ENCODE measurements at regions not wholly inside any gene's neighbourhood (a gene's known extent, or its start where the extent isn't known, plus 50 kb on each side); places are given as distances from the start of the nearest gene placed in this dataset.
"Not testable (repeated sequence)": the region's sequence is repeated elsewhere in the genome, so short reads cannot be mapped to it uniquely, and the experiment has no call there.

- Histone ChIP-seq H3K27ac (no peak overlapping the region), H3K27me3 (no peaks in the 10 kb centered on the region), H3K4me1 (ENCODE audit: low read depth) (no peaks in the 10 kb centered on the region), H3K4me3 (no peak overlapping the region), H3K36me3 (no peaks in the 10 kb centered on the region), H3K9me3 (ENCODE audit: low read depth) (no peaks in the 10 kb centered on the region)
- no peak for DNase-seq (ENCODE audit: low read depth in 1 of 2, low spot score in 1 of 2)
- no peak for TF ChIP-seq CTCF (IDR thresholded peaks at IDR 0.05; ENCODE audit: low read depth, low read length)
Observed at GRCh38 chr10:78465431-78465830, 431.8 kb downstream of the RPS24 start.

GRCh38 chr10:78467496-78468106 lies 433.9 kb downstream of the RPS24 start:
- no peak overlapping the region for H3K27ac ChIP-seq
- H3K36me3 ChIP-seq, result no peaks in the 10 kb centered on the region
- H3K27me3 ChIP-seq, result no peaks in the 10 kb centered on the region
- no peak overlapping the region for H3K4me3 ChIP-seq
- no peak for TF ChIP-seq CTCF (IDR thresholded peaks at IDR 0.05; ENCODE audit: low read depth, low read length)
- DNase-seq (ENCODE audit: low read depth in 1 of 2, low spot score in 1 of 2), result no peak
- no peaks in the 10 kb centered on the region for H3K9me3 ChIP-seq (ENCODE audit: low read depth)
- H3K4me1 ChIP-seq (ENCODE audit: low read depth), result peaks cover 11% of the 10 kb centered on the region

- DNase-seq (ENCODE audit: low read depth in 1 of 2, low spot score in 1 of 2); H3K4me3 ChIP-seq; H3K9me3 ChIP-seq (ENCODE audit: low read depth); H3K27ac ChIP-seq; H3K27me3 ChIP-seq; H3K36me3 ChIP-seq: not testable (repeated sequence)
- H3K4me1 ChIP-seq (ENCODE audit: low read depth), result peaks cover 22% of the 10 kb centered on the region
Observed at GRCh38 chr10:78468731-78469130, 435.1 kb downstream of the RPS24 start.

- H3K4me3 ChIP-seq, result no peak overlapping the region
- no peak for DNase-seq (ENCODE audit: low read depth in 1 of 2, low spot score in 1 of 2)
- H3K36me3 ChIP-seq, result no peaks in the 10 kb centered on the region
- no peak overlapping the region for H3K27ac ChIP-seq
- H3K4me1 ChIP-seq (ENCODE audit: low read depth), result peaks cover 24% of the 10 kb centered on the region
- TF ChIP-seq CTCF (IDR thresholded peaks at IDR 0.05; ENCODE audit: low read depth, low read length), result no peak
- no peaks in the 10 kb centered on the region for H3K27me3 ChIP-seq
- no peaks in the 10 kb centered on the region for H3K9me3 ChIP-seq (ENCODE audit: low read depth)
Observed at GRCh38 chr10:78470267-78471103, 436.8 kb downstream of the RPS24 start.

GRCh38 chr10:78471326-78471722 lies 437.7 kb downstream of the RPS24 start:
- Histone ChIP-seq H3K9me3 (ENCODE audit: low read depth) (no peaks in the 10 kb centered on the region), H3K27ac (no peak overlapping the region), H3K36me3 (no peaks in the 10 kb centered on the region), H3K27me3 (no peaks in the 10 kb centered on the region), H3K4me1 (ENCODE audit: low read depth) (peaks cover 30% of the 10 kb centered on the region), H3K4me3 (no peak overlapping the region)
- no peak for TF ChIP-seq CTCF (IDR thresholded peaks at IDR 0.05; ENCODE audit: low read depth, low read length)
- DNase-seq (ENCODE audit: low read depth in 1 of 2, low spot score in 1 of 2), result no peak

Data from cardiac muscle cell (in vitro differentiated cells and primary cell).